ENCODE measurements at regions not wholly inside any gene's neighbourhood (a gene's known extent, or its start where the extent isn't known, plus 50 kb on each side); places are given as distances from the start of the nearest gene placed in this dataset.
"Not testable (repeated sequence)": the region's sequence is repeated elsewhere in the genome, so short reads cannot be mapped to it uniquely, and the experiment has no call there.

DNA sequence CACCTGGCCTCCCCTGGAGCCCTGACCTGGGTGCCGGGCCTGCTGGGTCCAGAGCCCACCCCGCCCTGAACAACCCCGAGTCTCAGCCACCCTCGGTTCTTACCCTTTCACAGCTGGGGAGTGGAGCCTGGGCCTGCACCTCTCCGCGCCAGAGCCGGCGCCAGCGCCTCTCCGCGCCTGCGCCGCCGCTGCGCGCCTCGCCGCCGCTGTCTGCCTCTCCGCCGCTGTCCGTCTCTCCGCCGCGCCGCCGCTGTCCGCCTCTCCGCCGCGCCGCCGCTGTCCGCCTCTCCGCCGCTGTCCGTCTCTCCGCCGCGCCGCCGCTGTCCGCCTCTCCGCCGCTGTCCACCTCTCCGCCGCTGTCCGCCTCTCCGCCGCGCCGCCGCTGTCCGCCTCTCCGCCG is 326.9 kb upstream of the PLGLB1 start:
- DNase-seq (ENCODE audit: low read depth in 2 of 2, low spot score in 1 of 2): not testable (repeated sequence)

DNA sequence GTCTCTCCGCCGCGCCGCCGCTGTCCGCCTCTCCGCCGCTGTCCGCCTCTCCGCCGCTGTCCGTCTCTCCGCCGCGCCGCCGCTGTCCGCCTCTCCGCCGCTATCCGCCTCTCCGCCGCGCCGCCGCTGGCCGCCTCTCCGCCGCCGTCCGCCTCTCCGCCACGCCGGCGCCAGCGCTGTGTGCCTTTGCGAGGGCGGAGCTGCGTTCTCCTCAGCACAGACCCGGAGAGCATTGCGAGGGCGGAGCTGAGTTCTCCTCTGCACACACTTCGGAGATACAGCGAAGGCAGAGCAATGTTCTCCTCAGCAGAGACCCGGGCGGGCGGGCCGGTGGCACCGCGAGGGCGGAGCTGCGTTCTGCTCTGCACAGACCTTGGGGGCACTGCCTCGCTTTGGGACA is 327.4 kb upstream of the PLGLB1 start:
- DNase-seq (ENCODE audit: low read depth in 2 of 2, low spot score in 1 of 2): not testable (repeated sequence)

DNA sequence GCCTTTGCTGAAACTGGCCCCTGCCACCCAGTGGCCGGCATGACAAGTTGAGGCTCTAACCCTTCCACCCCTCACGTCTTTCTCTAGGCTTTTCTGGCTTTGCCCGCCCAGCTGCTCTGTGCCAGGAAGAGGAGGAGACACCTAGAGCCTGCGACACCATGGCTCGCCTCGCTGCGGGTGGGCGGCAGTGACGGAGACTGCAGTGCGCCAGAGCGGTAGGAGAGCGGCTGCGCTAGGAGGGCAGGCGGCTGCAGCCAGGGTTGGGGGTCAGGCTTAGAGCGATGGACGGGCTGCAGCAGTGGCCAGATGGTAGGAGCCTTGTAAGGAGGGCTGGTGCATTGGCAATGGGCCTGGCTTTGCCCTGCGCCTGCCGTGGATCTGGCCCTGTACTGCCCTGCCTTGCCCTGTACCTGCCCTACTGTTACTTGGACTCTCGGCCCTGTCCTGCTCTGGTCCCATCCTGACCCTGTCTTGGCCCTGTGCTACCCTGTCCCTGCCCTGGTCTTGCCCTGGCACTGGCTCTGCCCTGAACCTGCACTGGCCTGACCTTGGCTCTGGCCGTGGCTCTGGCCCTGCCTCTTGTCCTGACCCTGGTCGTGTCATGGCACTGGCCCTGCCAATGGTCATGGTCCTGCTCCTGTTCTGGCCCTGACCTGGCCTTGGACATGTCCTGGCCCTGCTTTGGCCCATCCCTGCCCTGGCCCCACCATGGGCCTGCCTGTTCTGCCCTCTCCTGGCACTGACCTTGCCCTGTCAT is 330.7 kb upstream of the PLGLB1 start:
- not testable (repeated sequence) for DNase-seq (ENCODE audit: low read depth in 2 of 2, low spot score in 1 of 2)

DNA sequence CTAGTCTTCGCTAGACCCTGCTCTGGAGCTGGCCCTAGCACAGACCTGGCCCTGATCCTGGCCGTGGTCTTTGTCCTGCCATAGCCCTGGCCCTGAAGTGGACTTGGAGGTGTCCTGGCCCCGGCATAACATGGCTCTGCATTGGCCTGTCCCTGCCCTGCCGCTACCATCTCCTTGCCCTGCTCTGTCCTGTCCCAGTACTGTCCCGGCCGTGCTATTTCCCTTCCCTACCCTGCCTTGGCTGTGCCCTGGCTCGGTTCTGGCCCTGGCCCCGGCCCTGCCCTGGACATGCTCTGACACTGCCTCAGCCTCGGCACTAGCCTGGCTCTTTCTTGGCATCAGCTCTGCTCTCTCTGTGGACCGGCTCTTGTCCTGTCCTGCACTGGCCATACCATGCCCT is 331.8 kb upstream of the PLGLB1 start:
- DNase-seq (ENCODE audit: low read depth in 2 of 2, low spot score in 1 of 2): not testable (repeated sequence)

DNA sequence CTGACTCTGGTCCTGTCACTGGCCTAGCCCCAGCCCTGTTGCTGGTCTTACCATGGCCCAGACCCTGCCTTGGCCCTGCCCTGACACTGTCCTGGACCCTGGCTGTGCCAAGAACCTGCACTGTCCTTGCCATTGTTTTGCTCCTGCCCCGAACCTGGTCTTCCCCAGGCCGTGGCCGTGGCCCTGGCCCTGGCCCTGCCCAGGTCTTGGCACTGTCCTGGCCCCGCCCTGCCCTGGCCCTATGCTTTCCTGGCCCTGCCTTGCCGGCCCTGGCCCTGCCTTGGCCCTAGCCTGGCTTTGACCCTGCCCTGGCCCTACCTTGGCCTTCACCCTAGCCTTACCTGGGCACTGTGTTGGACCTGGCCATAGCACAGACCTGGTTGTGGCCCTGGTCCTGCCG is 332.5 kb upstream of the PLGLB1 start:
- not testable (repeated sequence) for DNase-seq (ENCODE audit: low read depth in 2 of 2, low spot score in 1 of 2)

DNA sequence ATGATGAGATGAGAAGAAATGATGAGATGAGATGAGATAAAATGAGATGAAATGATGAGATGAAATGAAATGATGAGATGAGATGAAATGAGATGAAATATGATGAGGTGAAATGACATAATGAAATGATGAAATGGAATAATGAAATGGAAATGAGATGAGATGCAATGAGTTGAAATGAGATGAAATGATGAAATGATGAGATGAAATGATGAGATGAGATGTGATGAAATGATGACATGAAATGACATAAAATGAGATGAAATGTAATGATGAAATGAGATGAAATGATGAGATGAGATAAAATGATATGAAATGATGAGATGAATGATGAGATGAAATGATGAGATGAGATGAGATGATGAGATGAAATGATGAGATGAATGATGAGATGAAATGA is 338.6 kb upstream of the PLGLB1 start:
- not testable (repeated sequence) for DNase-seq (ENCODE audit: low read depth in 2 of 2, low spot score in 1 of 2)

DNA sequence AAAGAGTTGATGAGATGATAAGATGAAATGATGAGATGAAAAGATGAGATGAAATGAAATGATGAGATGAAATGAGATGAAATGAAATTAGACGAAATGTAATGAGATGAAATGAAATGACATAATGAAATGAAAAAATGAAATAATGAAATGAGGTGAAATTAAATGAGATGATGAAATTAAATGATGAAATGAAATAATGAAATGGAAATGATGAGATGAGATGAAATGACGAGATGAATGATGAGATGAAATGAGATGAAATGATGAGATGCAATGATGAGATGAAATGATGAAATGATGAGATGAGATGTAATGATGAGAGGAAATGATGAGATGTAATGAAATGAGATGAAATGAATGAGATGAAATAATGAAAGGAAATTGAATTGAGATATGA is 339.3 kb upstream of the PLGLB1 start:
- DNase-seq (ENCODE audit: low read depth in 2 of 2, low spot score in 1 of 2): not testable (repeated sequence)

DNA sequence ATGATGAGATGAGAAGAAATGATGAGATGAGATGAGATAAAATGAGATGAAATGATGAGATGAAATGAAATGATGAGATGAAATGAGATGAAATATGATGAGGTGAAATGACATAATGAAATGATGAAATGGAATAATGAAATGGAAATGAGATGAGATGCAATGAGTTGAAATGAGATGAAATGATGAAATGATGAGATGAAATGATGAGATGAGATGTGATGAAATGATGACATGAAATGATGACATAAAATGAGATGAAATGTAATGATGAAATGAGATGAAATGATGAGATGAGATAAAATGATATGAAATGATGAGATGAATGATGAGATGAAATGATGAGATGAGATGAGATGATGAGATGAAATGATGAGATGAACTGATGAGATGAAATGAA is 340.2 kb upstream of the PLGLB1 start:
- DNase-seq (ENCODE audit: low read depth in 2 of 2, low spot score in 1 of 2): not testable (repeated sequence)

DNA sequence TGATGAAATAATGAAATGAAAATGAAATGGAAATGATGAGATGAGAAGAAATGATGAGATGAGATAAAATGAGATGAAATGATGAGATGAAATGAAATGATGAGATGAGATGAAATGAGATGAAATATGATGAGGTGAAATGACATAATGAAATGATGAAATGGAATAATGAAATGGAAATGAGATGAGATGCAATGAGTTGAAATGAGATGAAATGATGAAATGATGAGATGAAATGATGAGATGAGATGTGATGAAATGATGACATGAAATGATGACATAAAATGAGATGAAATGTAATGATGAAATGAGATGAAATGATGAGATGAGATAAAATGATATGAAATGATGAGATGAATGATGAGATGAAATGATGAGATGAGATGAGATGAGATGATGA is 342.7 kb upstream of the PLGLB1 start:
- DNase-seq (ENCODE audit: low read depth in 2 of 2, low spot score in 1 of 2): not testable (repeated sequence)

DNA sequence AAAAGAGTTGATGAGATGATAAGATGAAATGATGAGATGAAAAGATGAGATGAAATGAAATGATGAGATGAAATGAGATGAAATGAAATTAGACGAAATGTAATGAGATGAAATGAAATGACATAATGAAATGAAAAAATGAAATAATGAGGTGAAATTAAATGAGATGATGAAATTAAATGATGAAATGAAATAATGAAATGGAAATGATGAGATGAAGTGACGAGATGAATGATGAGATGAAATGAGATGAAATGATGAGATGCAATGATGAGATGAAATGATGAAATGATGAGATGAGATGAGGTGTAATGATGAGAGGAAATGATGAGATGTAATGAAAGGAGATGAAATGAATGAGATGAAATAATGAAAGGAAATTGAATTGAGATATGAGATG is 343.4 kb upstream of the PLGLB1 start:
- DNase-seq (ENCODE audit: low read depth in 2 of 2, low spot score in 1 of 2): not testable (repeated sequence)

DNA sequence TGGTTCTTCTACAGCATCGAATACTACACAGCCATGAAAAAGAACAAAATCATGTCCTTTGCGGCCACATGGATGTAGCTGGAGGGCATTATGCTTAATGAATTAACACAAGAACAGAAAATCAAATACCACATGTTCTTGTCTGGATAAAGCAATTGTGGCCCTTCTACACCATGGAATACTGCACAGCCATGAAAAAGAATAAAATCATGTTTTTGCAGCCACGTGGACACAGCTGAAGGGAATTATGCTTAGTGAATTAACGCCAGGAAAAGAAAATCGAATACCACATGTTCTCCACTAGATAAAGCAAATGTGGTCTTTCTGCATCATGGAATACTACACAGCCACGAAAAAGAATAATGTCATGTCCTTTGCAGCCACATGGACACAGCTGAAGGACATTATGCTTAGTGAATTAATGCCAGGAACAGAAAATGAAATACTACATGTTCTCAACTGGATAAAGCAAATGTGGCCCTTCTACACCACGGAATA is 361.8 kb upstream of the PLGLB2 start:
- DNase-seq (ENCODE audit: low read depth in 2 of 2, low spot score in 1 of 2): not testable (repeated sequence)

DNA sequence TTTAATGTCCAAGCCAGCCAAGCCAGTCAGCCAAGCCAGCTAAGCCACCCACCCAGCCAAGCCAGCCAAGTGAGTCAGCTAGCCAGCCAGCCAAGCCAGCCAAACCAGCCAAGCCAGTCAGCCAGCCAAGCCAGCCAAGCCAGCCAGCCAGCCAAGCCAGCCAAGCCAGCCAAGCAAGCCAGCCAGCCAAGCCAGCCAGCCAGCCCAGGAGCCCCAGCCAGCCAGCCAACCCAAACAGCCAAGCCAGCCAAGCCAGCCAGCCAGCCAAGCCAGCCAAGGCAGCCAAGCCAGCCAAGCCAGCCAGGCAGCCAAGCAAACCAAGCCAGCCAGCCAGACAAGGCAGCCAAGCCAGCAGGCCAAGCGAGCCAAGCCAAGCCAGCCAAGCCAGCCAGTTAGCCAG is 352.1 kb upstream of the PLGLB2 start:
- not testable (repeated sequence) for DNase-seq (ENCODE audit: low read depth in 2 of 2, low spot score in 1 of 2)

DNA sequence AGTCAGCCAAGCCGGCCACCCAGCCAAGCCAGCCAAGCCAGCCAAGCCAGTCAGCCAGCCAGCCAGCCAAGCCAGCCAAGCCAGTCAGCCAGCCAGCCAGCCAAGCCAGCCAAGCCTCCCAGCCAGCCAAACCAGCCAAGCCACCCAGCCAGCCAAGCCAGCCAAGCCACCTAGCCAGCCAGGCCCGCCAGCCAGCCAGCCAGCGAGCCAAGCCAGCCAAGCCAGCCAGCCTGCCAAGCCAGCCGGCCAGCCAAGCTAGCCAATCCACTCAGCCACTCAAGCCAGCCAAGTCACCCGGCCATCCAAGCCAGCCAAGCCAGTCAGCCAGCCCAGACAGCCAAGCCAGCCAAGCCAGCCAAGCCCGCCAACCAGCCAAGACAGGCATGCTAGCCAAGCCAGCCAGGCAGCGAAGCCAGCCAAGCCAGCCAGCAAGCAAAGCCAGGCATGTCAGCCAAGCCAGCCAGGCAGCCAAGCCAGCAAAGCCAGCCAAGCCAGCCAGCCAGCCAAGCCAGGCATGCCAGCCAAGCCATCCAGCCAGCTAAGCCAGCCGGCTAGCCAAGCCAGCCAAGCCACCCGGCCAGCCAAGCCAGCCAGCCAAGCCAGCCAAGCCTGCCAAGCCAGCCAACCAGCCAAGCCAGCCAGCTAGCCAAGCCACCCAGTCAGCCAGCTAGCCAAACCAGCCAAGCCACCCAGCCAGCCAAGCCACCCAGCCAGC is 351.2 kb upstream of the PLGLB2 start:
- DNase-seq (ENCODE audit: low read depth in 2 of 2, low spot score in 1 of 2): not testable (repeated sequence)

DNA sequence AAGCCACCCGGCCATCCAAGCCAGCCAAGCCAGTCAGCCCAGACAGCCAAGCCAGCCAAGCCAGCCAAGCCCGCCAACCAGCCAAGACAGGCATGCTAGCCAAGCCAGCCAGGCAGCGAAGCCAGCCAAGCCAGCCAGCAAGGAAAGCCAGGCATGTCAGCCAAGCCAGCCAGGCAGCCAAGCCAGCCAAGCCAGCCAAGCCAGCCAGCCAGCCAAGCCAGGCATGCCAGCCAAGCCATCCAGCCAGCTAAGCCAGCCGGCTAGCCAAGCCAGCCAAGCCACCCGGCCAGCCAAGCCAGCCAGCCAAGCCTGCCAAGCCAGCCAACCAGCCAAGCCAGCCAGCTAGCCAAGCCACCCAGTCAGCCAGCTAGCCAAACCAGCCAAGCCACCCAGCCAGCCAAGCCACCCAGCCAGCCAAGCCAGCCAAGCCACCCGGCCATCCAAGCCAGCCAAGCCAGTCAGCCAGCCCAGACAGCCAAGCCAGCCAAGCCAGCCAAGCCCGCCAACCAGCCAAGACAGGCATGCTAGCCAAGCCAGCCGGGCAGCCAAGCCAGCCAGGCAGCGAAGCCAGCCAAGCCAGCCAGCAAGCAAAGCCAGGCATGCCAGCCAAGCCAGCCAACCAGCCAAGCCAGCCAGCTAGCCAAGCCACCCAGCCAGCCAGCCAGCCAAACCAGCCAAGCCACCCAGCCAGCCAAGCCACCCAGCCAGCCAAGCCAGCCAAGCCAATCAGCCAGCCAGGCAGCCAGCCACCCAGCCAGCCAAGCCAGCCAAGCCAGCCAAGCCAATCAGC is 350.4 kb upstream of the PLGLB2 start:
- not testable (repeated sequence) for DNase-seq (ENCODE audit: low read depth in 2 of 2, low spot score in 1 of 2)

DNA sequence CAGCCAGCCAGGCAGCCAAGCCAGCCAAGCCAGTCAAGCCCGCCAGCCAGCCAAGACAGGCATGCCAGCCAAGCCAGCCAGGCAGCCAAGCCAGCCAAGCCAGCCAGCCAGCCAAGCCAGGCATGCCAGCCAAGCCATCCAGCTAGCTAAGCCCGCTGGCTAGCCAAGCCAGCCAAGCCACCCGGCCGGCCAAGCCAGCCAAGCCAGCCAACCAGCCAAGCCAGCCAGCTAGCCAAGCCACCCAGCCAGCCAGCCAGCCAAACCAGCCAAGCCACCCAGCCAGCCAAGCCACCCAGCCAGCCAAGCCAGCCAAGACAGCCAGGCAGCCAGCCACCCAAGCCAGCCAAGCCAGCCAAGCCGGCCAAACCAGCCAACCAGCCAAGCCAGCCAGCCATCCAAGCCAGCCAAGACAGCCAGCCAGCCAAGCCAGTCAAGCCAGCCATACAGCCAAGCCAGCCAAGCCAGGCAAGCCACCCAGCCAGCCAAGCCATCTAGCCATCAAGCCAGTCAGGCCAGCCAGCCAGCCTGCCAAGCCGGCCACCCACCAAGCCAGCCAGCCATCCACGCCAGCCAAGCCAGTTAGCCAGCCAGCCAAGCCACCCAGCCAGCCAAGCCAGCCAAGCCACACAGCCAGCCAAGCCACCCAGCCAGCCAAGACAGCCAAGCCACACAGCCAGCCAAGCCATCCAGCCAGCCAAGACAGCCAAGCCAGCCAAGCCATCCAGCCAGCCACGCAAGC is 349.2 kb upstream of the PLGLB2 start:
- not testable (repeated sequence) for DNase-seq (ENCODE audit: low read depth in 2 of 2, low spot score in 1 of 2)

DNA sequence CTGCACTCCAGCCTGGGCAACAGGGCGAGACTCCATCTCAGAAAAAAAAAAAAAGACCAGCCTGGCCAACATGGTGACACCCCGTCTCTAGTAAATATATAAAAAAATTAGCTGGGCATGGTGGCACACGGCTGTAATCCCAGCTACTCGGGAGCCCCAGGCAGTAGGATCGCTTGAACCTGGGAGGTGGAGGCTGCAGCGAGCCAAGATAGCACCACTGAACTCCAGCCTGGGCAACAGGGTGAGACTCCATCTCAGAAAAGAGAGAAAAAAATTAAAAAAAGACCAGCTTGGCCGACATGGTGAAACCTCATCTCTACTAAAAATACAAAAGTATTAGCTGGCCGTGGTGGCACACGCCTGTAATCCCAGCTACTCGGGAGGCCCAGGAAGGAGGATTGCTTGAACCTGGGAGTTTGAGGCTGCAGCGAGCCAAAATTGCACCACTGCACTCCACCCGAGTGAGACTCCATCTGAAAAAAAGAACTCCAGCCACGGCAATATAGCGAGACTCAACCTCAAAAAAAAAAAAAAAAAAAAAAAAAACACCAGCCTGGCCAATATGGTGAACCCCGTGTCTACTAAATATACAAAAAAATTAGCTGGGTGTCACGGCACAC is 346.1 kb upstream of the PLGLB2 start:
- no peak for DNase-seq (ENCODE audit: low read depth in 2 of 2, low spot score in 1 of 2)

DNA sequence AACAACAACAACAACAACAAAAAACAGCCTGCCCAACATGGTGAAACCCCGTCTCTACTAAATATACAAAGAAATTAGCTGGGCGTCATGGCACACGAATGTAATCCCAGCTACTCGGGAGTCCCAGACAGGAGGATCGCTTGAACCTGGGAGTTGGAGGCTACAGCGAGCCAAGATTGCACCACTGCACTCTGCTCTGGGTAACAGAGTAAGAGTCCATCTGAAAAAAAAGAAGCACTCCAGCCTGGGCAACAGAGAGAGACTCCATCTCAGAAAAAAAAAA is 344.1 kb upstream of the PLGLB2 start:
- no peak for DNase-seq (ENCODE audit: low read depth in 2 of 2, low spot score in 1 of 2)

DNA sequence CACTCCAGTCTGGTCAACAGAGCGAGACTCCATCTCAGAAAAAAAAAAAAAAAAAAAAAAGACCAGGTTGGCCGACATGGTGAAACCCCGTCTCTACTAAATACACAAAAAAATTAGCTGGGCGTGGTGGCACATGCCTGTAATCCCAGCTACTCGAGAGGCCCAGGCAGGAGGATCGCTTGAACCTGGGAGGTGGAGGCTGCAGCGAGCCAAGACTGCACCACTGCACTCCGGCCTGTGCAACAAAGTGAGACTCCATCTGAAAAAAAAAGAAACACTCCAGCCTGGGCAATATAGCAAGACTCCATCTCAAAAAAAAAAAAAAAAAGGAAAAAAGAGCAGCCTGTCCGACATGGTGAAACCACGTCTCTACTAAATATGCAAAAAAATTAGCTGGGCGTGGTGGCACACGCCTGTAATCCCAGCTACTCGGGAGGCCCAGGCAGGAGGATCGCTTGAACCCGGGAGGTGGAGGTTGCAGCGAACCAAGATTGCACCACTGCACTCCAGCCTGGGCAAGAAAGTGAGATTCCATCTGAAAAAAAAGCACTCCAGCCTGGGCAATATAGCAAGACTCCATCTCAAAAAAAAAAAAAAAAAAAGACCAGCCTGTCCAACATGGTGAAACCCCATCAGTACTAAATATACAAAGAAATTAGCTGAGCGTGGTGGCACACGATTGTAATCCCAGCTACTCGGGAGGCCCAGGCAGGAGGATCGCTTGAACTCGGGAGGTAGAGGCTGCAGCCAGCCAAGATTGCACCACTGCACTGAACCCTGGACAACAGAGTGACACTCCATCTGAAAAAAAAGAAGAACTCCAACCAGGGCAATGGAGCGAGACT is 343.3 kb upstream of the PLGLB2 start:
- DNase-seq (ENCODE audit: low read depth in 2 of 2, low spot score in 1 of 2): not testable (repeated sequence)

DNA sequence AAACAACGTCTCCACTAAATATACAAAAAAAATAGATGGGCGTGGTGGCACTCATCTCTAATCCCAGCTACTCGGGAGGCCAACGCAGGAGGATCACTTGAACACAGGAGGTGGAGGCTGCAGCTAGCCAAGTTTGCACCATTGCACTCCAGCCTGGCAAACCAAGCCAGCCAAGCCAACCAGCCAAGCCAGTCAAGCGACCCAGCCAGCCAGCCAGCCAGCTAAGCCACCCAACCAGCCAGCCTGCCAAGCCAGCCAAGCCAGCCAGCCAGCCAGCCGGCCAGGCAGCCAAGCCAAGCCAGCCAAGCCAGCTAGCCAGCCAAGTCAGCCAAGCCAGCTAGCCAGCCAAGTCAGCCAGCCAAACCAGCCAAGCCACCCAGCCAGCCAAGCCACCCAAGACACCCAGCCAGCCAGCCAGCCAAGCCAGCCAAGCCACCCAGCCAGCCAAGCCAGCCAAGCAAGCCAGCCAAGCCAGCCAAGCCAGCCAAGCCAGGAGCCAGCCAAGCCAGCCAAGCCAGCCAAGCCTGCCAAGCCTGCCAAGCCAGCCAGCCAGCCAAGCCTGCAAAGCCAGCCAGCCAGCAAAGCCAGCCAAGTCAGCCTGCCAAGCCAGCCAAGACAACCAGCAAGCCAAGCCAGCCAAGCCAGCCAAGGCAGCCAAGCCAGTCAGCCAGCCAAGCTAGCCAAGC is 342.2 kb upstream of the PLGLB2 start:
- DNase-seq (ENCODE audit: low read depth in 2 of 2, low spot score in 1 of 2): not testable (repeated sequence)
